ENCODE measurements at regions not wholly inside any gene's neighbourhood (a gene's known extent, or its start where the extent isn't known, plus 50 kb on each side); places are given as distances from the start of the nearest gene placed in this dataset.

DNA sequence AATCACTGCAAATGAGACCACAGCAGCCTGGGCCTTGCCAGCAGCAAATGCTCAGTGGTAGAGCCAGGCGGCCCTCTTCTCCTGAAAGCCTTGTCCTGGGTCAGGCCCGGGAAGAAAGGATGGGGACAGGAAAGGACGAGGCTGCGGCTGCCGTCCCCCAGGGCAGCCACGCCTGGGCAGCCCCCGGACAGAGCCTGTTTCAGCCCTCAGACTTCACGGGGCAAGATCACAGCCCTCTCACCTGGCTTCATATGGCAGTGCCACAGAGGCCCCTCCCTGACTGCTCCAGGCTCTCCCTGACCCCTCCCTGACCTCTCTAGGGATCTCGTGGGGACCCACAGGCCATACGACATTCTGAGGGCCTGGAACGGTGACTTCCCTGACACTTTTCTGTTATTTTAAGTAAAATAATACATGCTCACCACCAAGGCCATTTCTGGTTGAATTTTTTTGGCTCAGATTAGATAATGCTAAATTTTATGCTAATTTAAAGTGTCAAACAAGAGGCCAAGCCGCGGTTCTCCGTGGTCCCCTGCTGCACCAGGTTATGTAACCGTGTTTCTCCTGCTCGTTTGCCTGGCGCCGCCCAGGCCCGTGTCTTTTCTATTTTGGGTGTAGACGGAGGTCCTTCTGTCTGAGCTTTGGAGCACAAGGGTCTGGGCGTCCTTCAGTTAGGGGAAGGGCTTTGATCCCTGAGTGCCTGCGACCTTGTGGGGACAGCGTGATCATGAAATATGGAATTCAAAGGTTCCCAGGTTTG lies 59.9 kb upstream of the BHLHE23 start:
- TF ChIP-seq HNF4A (conservative IDR thresholded peaks at IDR 0.05) (no peak), YY1 (IDR thresholded peaks at IDR 0.05) (no peak), FOXA2 (IDR thresholded peaks at IDR 0.05) (no peak), EGR1 (IDR thresholded peaks at IDR 0.05; ENCODE audit: low read depth in 2 of 2) (no peak)
- TF ChIP-seq, protein P1, sequence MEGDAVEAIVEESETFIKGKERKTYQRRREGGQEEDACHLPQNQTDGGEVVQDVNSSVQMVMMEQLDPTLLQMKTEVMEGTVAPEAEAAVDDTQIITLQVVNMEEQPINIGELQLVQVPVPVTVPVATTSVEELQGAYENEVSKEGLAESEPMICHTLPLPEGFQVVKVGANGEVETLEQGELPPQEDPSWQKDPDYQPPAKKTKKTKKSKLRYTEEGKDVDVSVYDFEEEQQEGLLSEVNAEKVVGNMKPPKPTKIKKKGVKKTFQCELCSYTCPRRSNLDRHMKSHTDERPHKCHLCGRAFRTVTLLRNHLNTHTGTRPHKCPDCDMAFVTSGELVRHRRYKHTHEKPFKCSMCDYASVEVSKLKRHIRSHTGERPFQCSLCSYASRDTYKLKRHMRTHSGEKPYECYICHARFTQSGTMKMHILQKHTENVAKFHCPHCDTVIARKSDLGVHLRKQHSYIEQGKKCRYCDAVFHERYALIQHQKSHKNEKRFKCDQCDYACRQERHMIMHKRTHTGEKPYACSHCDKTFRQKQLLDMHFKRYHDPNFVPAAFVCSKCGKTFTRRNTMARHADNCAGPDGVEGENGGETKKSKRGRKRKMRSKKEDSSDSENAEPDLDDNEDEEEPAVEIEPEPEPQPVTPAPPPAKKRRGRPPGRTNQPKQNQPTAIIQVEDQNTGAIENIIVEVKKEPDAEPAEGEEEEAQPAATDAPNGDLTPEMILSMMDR (IDR thresholded peaks at IDR 0.05; ENCODE audit: low read depth, low read length, missing input control) = no peak
- TF ChIP-seq, protein P2, sequence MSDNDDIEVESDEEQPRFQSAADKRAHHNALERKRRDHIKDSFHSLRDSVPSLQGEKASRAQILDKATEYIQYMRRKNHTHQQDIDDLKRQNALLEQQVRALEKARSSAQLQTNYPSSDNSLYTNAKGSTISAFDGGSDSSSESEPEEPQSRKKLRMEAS (IDR thresholded peaks at IDR 0.05) = no peak
